HEK293 (cell line): ENCODE measurements at regions not wholly inside any gene's neighbourhood (a gene's known extent, or its start where the extent isn't known, plus 50 kb on each side); places are given as distances from the start of the nearest gene placed in this dataset.
"Not testable (repeated sequence)": the region's sequence is repeated elsewhere in the genome, so short reads cannot be mapped to it uniquely, and the experiment has no call there.

Source experiments
- CTCF ChIA-PET: fragments of 350-600 bp; formaldehyde crosslinking; extraction: SDS; loops from one replicate; lab custom pipeline; 2021; ENCODE audit warnings: antibody characterized with exemption; lab: Yijun Ruan, JAX
- POLR2A ChIA-PET: fragments of 300-600 bp; formaldehyde crosslinking; extraction: SDS; loops from one replicate; lab custom pipeline; 2020; ENCODE audit warnings: antibody characterized with exemption, inconsistent platforms; lab: Yijun Ruan, JAX
- H3K27ac ChIP-seq: fragments of 200-500 bp; sonication (Bioruptor generic); 2 replicates; pipeline ENCODE4 v1.5.1; 2014; ENCODE audit warnings: low read depth, low read length, control low read depth, inconsistent platforms; ENCODE audit errors: extremely low read depth
- H3K36me3 ChIP-seq, 2 experiments: fragments of 200-500 bp in 1 of 2; sonication (Bioruptor generic) in 1 of 2; 1 replicate in 1 of 2; 2 replicates in 1 of 2; pipeline ENCODE4 v1.5.1; 2014 to 2017; ENCODE audit warnings: inconsistent platforms in 2 of 2, low read length in 2 of 2; ENCODE audit not compliant: control insufficient read depth in 2 of 2, insufficient read depth in 1 of 2
- H3K4me1 ChIP-seq: fragments of 200-500 bp; sonication (Bioruptor generic); 2 replicates; pipeline ENCODE4 v1.5.1; 2014; ENCODE audit warnings: mild to moderate bottlenecking, low read length, inconsistent platforms; ENCODE audit not compliant: control insufficient read depth, insufficient read depth
- H3K4me3 ChIP-seq: 2 replicates; pipeline ENCODE4 v1.5.1; 2011; ENCODE audit warnings: low read depth, mild to moderate bottlenecking, control low read depth, low read length, moderate library complexity
- H3K9me3 ChIP-seq: fragments of 200-500 bp; sonication (Bioruptor generic); 2 replicates; pipeline ENCODE4 v1.5.1; 2014; ENCODE audit warnings: low read depth, low read length, inconsistent platforms; ENCODE audit not compliant: control insufficient read depth, insufficient read depth
- KLF7 ChIP-seq: fragments of 450-650 bp; formaldehyde crosslinking; IDR thresholded peaks from 2 replicates; pipeline ENCODE4 v1.5.1; 2016; ENCODE audit warnings: missing biosample characterization, missing genetic modification characterization, borderline replicate concordance
- KLF8 ChIP-seq: fragments of 450-650 bp; formaldehyde crosslinking; IDR thresholded peaks from 2 replicates; pipeline ENCODE4 v1.5.1; 2016; ENCODE audit warnings: missing biosample characterization, missing genetic modification characterization
- ZBTB8A ChIP-seq: fragments of 450-650 bp; formaldehyde crosslinking; IDR thresholded peaks from 2 replicates; pipeline ENCODE4 v1.5.1; 2016; ENCODE audit warnings: missing biosample characterization, missing genetic modification characterization
- ZFHX2 ChIP-seq: fragments of 450-650 bp; formaldehyde crosslinking; conservative IDR thresholded peaks from 2 replicates; pipeline ENCODE4 v1.5.1; 2016; ENCODE audit warnings: missing biosample characterization, missing genetic modification characterization
- ZNF121 ChIP-seq: fragments of 450-650 bp; formaldehyde crosslinking; IDR thresholded peaks from 2 replicates; pipeline ENCODE4 v1.5.1; 2016; ENCODE audit warnings: missing biosample characterization, missing genetic modification characterization
- ZNF146 ChIP-seq: fragments of 450-650 bp; formaldehyde crosslinking; IDR thresholded peaks from 2 replicates; pipeline ENCODE4 v1.5.1; 2016; ENCODE audit warnings: missing biosample characterization, missing genetic modification characterization
- ZNF175 ChIP-seq: fragments of 450-650 bp; formaldehyde crosslinking; IDR thresholded peaks from 2 replicates; pipeline ENCODE4 v1.5.1; 2016; ENCODE audit warnings: missing biosample characterization, missing genetic modification characterization
- ZNF274 ChIP-seq, 2 experiments: fragments of 200-500 bp in 1 of 2; fragments of 450-650 bp in 1 of 2; sonication (Bioruptor generic) in 1 of 2; formaldehyde crosslinking in 1 of 2; IDR thresholded peaks; 2 replicates each; pipeline versions ENCODE4 v1.5.1 to v1.6.1; 2014 to 2016; ENCODE audit warnings: borderline replicate concordance in 1 of 2, inconsistent platforms in 1 of 2, low read length in 1 of 2, missing biosample characterization in 1 of 2, missing genetic modification characterization in 1 of 2
- ZNF302 ChIP-seq: fragments of 450-650 bp; formaldehyde crosslinking; IDR thresholded peaks from 2 replicates; pipeline ENCODE4 v1.5.1; 2016; ENCODE audit warnings: missing biosample characterization, missing genetic modification characterization, low read depth
- ZNF350 ChIP-seq: fragments of 450-650 bp; formaldehyde crosslinking; IDR thresholded peaks from 2 replicates; pipeline ENCODE4 v1.5.0; 2017; ENCODE audit warnings: missing biosample characterization, mild to moderate bottlenecking, missing genetic modification characterization
- ZNF391 ChIP-seq: fragments of 450-650 bp; formaldehyde crosslinking; IDR thresholded peaks from 2 replicates; pipeline ENCODE4 v1.5.1; 2016; ENCODE audit warnings: low read depth, missing biosample characterization, missing genetic modification characterization, borderline replicate concordance
- ZNF664 ChIP-seq: fragments of 450-650 bp; formaldehyde crosslinking; IDR thresholded peaks from 2 replicates; pipeline ENCODE4 v1.5.1; 2016; ENCODE audit warnings: missing biosample characterization, missing genetic modification characterization
- ZNF670 ChIP-seq: fragments of 450-650 bp; formaldehyde crosslinking; IDR thresholded peaks from 2 replicates; pipeline ENCODE4 v1.5.1; 2016; ENCODE audit warnings: missing biosample characterization, missing genetic modification characterization, low read depth
- ZNF747 ChIP-seq: fragments of 450-650 bp; formaldehyde crosslinking; IDR thresholded peaks from 2 replicates; pipeline ENCODE4 v1.5.1; 2016; ENCODE audit warnings: missing biosample characterization, missing genetic modification characterization
- TF ChIP-seq, protein P1 (sequence below): fragments of 450-650 bp; formaldehyde crosslinking; IDR thresholded peaks from 2 replicates; pipeline ENCODE4 v1.5.1; 2016; ENCODE audit warnings: missing biosample characterization, missing genetic modification characterization
- TF ChIP-seq, protein P2 (sequence below): fragments of 450-650 bp; formaldehyde crosslinking; IDR thresholded peaks from 2 replicates; pipeline ENCODE4 v1.5.1; 2016; ENCODE audit warnings: missing biosample characterization, missing genetic modification characterization
- TF ChIP-seq, protein P3 (sequence below): fragments of 450-650 bp; formaldehyde crosslinking; IDR thresholded peaks from 2 replicates; pipeline ENCODE4 v1.5.1; 2016; ENCODE audit warnings: missing biosample characterization, missing genetic modification characterization

DNA sequence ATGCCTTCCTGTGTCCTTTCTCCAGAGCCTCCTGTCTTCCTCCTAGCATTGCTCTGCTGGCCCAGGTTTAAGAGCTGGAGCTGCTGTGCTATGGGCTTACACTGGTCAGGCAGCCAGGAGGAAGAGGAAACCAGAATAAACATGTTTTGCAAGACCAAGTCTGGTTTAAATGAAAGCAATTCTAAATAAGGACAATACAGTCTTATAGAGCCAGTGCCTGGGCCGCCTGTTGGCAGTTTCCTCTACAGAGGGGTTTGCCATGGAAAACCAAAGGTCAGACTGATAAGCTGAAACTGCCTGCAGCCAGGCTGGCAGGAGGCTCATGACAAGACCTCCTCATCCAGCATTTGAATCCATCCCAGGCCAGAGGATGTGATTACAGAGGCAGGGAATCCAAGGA lies 92.9 kb upstream of the FGGY start:
- Histone ChIP-seq H3K4me3 (no peak overlapping the region), H3K4me1 (0 out of 2 replicates have a peak, but pooled peaks cover 1% of the 10 kb centered on the region), H3K9me3 (no peaks in the 10 kb centered on the region; the same call in 1 of the 2 replicates), H3K36me3 (no peaks in the 10 kb centered on the region), H3K27ac (no peak overlapping the region)
- ChIA-PET POLR2A (no interaction called here), CTCF (interaction anchor here (0.6 kb wide), 1 partner anchor 24 kb away, joined by 3 read pairs; no protein-coding TSS in a partner anchor)
- TF ChIP-seq, protein P1, sequence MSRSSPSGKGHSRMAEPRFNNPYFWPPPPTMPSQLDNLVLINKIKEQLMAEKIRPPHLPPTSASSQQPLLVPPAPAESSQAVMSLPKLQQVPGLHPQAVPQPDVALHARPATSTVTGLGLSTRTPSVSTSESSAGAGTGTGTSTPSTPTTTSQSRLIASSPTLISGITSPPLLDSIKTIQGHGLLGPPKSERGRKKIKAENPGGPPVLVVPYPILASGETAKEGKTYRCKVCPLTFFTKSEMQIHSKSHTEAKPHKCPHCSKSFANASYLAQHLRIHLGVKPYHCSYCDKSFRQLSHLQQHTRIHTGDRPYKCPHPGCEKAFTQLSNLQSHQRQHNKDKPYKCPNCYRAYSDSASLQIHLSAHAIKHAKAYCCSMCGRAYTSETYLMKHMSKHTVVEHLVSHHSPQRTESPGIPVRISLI (tag by site-specific recombination) = no peak
- TF ChIP-seq ZNF670 (tag by site-specific recombination) (no peak), ZNF391 (tag by site-specific recombination) (no peak), ZNF350 (no peak), ZNF664 (no peak), ZBTB8A (tag by site-specific recombination) (no peak), ZNF274 (IDR thresholded peaks at IDR 0.05; ENCODE audit: low read length) (no peak), ZNF274 (tag by site-specific recombination; IDR thresholded peaks at IDR 0.05; ENCODE audit: borderline replicate concordance) (no peak), ZNF747 (tag by site-specific recombination) (no peak), ZNF175 (tag by site-specific recombination) (no peak), KLF8 (no peak), ZFHX2 (tag by site-specific recombination) (no peak), ZNF302 (tag by site-specific recombination) (no peak), KLF7 (no peak), ZNF121 (tag by site-specific recombination) (no peak)
- TF ChIP-seq, protein P2, sequence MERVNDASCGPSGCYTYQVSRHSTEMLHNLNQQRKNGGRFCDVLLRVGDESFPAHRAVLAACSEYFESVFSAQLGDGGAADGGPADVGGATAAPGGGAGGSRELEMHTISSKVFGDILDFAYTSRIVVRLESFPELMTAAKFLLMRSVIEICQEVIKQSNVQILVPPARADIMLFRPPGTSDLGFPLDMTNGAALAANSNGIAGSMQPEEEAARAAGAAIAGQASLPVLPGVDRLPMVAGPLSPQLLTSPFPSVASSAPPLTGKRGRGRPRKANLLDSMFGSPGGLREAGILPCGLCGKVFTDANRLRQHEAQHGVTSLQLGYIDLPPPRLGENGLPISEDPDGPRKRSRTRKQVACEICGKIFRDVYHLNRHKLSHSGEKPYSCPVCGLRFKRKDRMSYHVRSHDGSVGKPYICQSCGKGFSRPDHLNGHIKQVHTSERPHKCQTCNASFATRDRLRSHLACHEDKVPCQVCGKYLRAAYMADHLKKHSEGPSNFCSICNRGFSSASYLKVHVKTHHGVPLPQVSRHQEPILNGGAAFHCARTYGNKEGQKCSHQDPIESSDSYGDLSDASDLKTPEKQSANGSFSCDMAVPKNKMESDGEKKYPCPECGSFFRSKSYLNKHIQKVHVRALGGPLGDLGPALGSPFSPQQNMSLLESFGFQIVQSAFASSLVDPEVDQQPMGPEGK (tag by site-specific recombination) = no peak
- TF ChIP-seq, protein P3, sequence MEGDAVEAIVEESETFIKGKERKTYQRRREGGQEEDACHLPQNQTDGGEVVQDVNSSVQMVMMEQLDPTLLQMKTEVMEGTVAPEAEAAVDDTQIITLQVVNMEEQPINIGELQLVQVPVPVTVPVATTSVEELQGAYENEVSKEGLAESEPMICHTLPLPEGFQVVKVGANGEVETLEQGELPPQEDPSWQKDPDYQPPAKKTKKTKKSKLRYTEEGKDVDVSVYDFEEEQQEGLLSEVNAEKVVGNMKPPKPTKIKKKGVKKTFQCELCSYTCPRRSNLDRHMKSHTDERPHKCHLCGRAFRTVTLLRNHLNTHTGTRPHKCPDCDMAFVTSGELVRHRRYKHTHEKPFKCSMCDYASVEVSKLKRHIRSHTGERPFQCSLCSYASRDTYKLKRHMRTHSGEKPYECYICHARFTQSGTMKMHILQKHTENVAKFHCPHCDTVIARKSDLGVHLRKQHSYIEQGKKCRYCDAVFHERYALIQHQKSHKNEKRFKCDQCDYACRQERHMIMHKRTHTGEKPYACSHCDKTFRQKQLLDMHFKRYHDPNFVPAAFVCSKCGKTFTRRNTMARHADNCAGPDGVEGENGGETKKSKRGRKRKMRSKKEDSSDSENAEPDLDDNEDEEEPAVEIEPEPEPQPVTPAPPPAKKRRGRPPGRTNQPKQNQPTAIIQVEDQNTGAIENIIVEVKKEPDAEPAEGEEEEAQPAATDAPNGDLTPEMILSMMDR (tag by site-specific recombination) = no peak

DNA sequence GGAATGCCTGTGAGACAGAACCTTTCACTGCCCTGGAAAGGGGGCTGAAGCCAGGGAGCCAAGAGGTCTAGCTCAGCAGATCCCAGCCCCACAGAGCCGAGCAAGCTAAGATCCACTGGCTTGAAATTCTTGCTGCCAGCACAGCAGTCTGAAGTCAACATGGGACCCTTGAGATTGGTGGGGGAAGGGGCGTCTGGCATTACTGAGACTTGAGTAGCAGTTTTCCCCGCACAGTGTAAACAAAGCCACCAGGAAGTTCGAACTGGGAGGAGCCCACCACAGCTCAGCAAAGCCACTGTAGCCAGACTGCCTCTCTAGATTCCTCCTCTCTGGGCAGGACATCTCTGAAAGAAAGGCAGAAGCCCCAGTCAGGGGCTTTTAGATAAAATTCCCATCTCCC lies 90.3 kb upstream of the FGGY start:
- H3K4me3 ChIP-seq, POLR2A ChIA-PET, H3K9me3 ChIP-seq, CTCF ChIA-PET, H3K36me3 ChIP-seq, H3K4me1 ChIP-seq, H3K27ac ChIP-seq: not testable (repeated sequence)

DNA sequence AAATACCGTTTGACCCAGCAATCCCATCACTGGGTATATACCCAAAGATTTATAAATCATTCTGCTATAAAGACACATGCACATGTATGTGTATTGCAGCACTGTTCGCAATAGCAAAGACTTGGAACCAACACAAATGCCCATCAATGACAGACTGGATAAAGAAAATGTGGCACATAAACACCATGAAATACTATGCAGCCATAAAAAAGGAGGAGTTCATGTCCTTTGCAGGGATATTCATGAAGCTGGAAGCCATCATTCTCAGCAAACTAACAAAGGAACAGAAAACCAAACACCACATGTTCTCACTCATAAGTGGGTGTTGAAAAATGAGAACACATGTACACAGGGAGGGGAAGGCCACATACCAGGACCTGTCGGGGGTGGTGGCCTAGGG lies 86.5 kb upstream of the FGGY start:
- H3K4me3 ChIP-seq, H3K36me3 ChIP-seq, POLR2A ChIA-PET, H3K4me1 ChIP-seq, H3K27ac ChIP-seq, H3K9me3 ChIP-seq: not testable (repeated sequence)
- CTCF ChIA-PET = interaction anchor here (0.7 kb wide), 1 partner anchor 68 kb away, joined by 3 read pairs; no protein-coding TSS in a partner anchor
- TF ChIP-seq ZNF146 = peak; percentile 76
